HG03354 (cell line): ENCODE measurements at regions not wholly inside any gene's neighbourhood (a gene's known extent, or its start where the extent isn't known, plus 50 kb on each side); places are given as distances from the start of the nearest gene placed in this dataset.

ENCODE experiments used
- ATAC-seq: cut with Tn5 transposase; IDR thresholded peaks from one replicate; pipeline ENCODE4 v1.9.1; 2021; ENCODE audit warnings: mild to moderate bottlenecking; ENCODE audit not compliant: unreplicated experiment, poor library complexity, severe bottlenecking

GRCh38 chr12:19074700-19075099 is 54.8 kb upstream of the PLEKHA5 start:
- no peak for ATAC-seq

DNA sequence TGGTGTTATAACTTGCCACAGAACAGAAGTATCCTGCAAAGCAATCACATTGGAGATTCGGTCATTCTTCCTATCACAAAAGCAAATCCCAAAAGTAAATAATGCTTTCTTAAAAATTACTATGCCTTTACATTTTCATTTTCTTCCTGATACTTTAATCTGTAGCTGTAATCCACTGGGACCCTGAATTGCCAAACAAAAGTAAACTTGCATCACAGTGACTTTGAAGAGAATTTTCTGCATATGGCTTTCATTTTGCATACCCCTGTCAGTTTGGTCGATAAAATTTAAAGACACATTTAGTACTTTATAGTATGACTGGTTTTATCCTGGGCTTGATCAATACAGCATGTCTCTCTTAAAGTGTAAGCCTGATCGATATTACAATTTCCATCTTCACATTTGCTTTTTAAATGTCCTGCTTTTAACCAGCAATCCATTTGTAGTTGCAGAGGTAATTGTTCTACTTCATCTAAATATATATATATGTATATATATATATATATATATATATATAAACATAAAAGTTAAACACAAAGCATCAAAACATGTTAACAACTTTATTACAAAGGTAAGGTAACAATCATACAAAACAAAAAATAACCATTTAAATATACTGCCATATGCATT is 53.7 kb upstream of the PLEKHA5 start:
- ATAC-seq: no peak
